Gastrocnemius medialis (tissue), 4 donors: ENCODE measurements at regions not wholly inside any gene's neighbourhood (a gene's known extent, or its start where the extent isn't known, plus 50 kb on each side); places are given as distances from the start of the nearest gene placed in this dataset.

Source experiments
- ATAC-seq, 2 donors: fragments of 150-250 bp; one replicate each; pipeline ENCODE4 v1.9.1; 2016
- DNase-seq, 2 donors: peaks; one replicate each; pipeline ENCODE4 v3.0.0-alpha.2; 2019
- H3K27ac ChIP-seq, 4 donors: fragments of 200-600 bp; sonication (generic); 1 replicate in 1 of 4; 2 replicates in 3 of 4; pipeline ENCODE4 v1.5.1; 2016 to 2018; ENCODE audit warnings: mild to moderate bottlenecking in 2 of 4, moderate library complexity in 1 of 4
- H3K27me3 ChIP-seq, 3 donors: fragments of 200-600 bp; sonication (generic) in 2 of 3; 1 replicate in 1 of 3; 2 replicates in 2 of 3; pipeline versions ENCODE4 v1.5.1 to v1.6.0; 2016 to 2019; ENCODE audit warnings: mild to moderate bottlenecking in 1 of 3, moderate library complexity in 1 of 3
- H3K36me3 ChIP-seq, 2 donors: fragments of 200-600 bp; sonication (generic) in 1 of 2; one replicate each; pipeline ENCODE4 v1.5.1; 2017 to 2018
- H3K4me1 ChIP-seq, 2 donors: fragments of 200-600 bp; sonication (generic) in 1 of 2; one replicate each; pipeline ENCODE4 v1.5.1; 2016 to 2017; ENCODE audit warnings: mild to moderate bottlenecking in 2 of 2
- H3K4me3 ChIP-seq, 4 donors: fragments of 200-600 bp; sonication (generic) in 3 of 4; 1 replicate in 1 of 4; 2 replicates in 3 of 4; pipeline ENCODE4 v1.5.1; 2016 to 2019; ENCODE audit warnings: mild to moderate bottlenecking in 2 of 4
- H3K9me3 ChIP-seq, 3 donors: fragments of 200-600 bp; sonication (generic) in 2 of 3; 1 replicate in 1 of 3; 2 replicates in 2 of 3; pipeline ENCODE4 v1.5.1; 2016 to 2019
- POLR2A ChIP-seq, 2 donors: fragments of 450-650 bp; IDR thresholded peaks; one replicate each; pipeline ENCODE4 v1.6.1; 2017; ENCODE audit warnings: antibody characterized with exemption in 2 of 2, mild to moderate bottlenecking in 2 of 2, moderate library complexity in 2 of 2
- in situ Hi-C, 4 donors: fragments of 200-750 bp; cut with MboI; loops; one replicate each; pipeline versions ENCODE4 v1.15.0 to v1.8.0; 2017; ENCODE audit warnings: low sequenced_read_pairs in 4 of 4
- intact Hi-C: fragments of 100-400 bp; cut with DNase I; formaldehyde crosslinking; loops from one replicate; pipeline ENCODE4 v1.15.1; 2023; ENCODE audit warnings: low total_unique reads
- TF ChIP-seq, protein P1 (sequence below), 5 experiments: fragments of 450-650 bp in 3 of 5; fragments of 200-600 bp in 2 of 5; sonication (generic) in 2 of 5; IDR thresholded peaks in 4 of 5; conservative IDR thresholded peaks in 1 of 5; 1 replicate in 4 of 5; 2 replicates in 1 of 5; pipeline ENCODE4 v1.5.1; 2016 to 2019; ENCODE audit warnings: antibody characterized with exemption in 5 of 5, mild to moderate bottlenecking in 3 of 5, moderate library complexity in 3 of 5

DNA sequence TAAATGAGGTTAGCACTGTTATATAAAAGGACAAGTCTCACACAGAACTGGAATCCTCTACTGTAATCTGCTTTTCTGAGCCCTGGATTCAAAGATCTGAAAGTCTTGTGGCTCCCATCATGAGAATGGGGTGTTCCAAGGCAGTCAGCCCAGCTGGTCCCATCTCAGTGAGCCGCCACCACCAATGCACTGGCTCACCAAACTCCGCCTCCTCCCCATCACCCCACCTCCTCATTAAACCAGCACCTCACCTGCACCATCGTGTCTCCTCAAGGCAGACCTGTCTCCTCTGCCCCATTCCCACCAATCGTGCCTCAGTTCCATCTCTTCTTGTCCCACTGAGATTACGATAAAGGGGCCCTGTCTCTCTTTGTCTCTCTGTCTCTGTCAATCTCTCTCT lies 166.7 kb downstream of the USP12 start:
- H3K27ac ChIP-seq: no peak overlapping the region
- in situ Hi-C loops: no loop called here
- TF ChIP-seq, protein P1, sequence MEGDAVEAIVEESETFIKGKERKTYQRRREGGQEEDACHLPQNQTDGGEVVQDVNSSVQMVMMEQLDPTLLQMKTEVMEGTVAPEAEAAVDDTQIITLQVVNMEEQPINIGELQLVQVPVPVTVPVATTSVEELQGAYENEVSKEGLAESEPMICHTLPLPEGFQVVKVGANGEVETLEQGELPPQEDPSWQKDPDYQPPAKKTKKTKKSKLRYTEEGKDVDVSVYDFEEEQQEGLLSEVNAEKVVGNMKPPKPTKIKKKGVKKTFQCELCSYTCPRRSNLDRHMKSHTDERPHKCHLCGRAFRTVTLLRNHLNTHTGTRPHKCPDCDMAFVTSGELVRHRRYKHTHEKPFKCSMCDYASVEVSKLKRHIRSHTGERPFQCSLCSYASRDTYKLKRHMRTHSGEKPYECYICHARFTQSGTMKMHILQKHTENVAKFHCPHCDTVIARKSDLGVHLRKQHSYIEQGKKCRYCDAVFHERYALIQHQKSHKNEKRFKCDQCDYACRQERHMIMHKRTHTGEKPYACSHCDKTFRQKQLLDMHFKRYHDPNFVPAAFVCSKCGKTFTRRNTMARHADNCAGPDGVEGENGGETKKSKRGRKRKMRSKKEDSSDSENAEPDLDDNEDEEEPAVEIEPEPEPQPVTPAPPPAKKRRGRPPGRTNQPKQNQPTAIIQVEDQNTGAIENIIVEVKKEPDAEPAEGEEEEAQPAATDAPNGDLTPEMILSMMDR (IDR thresholded peaks at IDR 0.05 in 4 of 5, conservative IDR thresholded peaks at IDR 0.05 in 1 of 5): no peak
- no peak for TF ChIP-seq POLR2A (IDR thresholded peaks at IDR 0.05)

DNA sequence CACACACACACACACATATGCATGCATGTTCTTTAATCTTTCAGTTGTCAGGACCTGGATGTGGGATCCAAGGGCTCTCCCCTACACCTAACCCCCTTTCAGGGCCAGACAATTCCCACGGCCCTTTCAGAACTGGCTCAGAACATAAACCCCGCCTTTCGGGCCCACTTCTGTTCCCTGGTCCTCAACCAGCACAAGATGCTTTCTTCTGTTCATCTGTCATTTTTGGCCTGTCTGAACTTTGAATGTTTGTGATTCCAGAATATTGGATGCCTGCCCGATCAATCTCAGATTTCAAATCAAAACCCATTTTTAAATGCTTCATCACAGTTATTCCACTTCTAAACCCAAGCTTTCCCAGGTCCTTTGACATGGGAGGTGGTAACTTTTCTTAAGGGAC lies 167.3 kb downstream of the USP12 start:
- no peaks in the 10 kb centered on the region for H3K9me3 ChIP-seq
- ATAC-seq (no peak), DNase-seq (no peak)
- intact Hi-C loops: no loop called here
- H3K4me1 ChIP-seq: peaks cover 3 to 12% of the 10 kb centered on the region in 2 donors
- H3K27me3 ChIP-seq: peaks cover 21 to 30% (median 27%) of the 10 kb centered on the region in 3 donors
- in situ Hi-C loops: no loop called here
- no peak for TF ChIP-seq POLR2A (IDR thresholded peaks at IDR 0.05)
- TF ChIP-seq, protein P1 (IDR thresholded peaks at IDR 0.05 in 4 of 5, conservative IDR thresholded peaks at IDR 0.05 in 1 of 5): no peak
- H3K36me3 ChIP-seq: no peaks in the 10 kb centered on the region
- H3K27ac ChIP-seq: no peak overlapping the region
- H3K4me3 ChIP-seq: no peak overlapping the region

More for the DNA sequence above, 166.7 kb downstream of the USP12 start:
- ATAC-seq (no peak), DNase-seq (no peak)
- Histone ChIP-seq H3K4me3 (no peak overlapping the region), H3K36me3 (no peaks in the 10 kb centered on the region), H3K9me3 (no peaks in the 10 kb centered on the region), H3K27me3 (peaks cover 21 to 27% (median 27%) of the 10 kb centered on the region in 3 donors), H3K4me1 (peaks cover 3 to 12% of the 10 kb centered on the region in 2 donors)
- intact Hi-C loops: no loop called here

DNA sequence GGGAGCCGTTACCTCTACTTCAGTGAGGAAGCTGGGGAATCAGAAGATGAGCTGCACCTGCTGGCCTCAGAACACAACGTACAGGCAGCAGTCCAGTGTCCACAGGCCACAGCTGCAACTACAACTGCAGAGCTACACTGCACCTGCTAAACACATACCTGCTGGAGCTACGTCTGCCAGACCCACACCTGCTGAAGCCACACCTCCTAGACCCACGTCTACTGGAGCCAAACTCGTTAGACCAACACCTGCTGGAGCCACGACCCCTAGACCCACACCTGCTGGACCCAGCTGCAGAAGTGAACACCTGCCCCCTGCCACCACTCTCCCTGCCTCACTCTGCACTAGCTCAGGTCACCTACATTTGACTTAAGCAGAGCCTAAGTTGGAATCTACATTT lies 169.9 kb downstream of the USP12 start:
- no peaks in the 10 kb centered on the region for H3K36me3 ChIP-seq
- peaks cover 3 to 9% of the 10 kb centered on the region in 2 donors for H3K4me1 ChIP-seq
- ATAC-seq: no peak
- DNase-seq: no peak
- no peak for TF ChIP-seq POLR2A (IDR thresholded peaks at IDR 0.05)
- TF ChIP-seq, protein P1 (IDR thresholded peaks at IDR 0.05 in 4 of 5, conservative IDR thresholded peaks at IDR 0.05 in 1 of 5): no peak
- peaks cover 15 to 30% (median 27%) of the 10 kb centered on the region in 3 donors for H3K27me3 ChIP-seq
- intact Hi-C loops (no loop called here), in situ Hi-C loops (no loop called here)
- H3K4me3 ChIP-seq: no peak overlapping the region
- no peaks in the 10 kb centered on the region for H3K9me3 ChIP-seq
- H3K27ac ChIP-seq: no peak overlapping the region

DNA sequence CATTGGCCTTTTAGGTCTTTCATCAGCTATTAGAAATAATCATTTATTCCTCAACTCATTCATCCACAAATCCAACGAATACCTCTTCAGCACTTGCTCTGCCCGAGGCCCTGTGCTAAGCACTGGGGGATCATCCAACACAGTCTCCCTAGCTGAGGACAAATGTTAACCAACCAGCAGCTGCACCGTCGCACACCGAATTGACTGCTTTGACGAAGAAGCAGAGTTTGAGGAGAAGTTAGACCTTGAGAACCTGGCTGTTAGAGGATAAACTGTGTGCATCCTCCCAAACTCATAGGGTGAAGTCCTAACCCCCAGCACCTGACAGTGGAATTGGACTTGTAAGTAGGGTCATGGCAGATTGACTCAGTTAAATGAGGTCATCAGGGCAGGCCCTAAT lies 170.9 kb downstream of the USP12 start:
- intact Hi-C loops: no loop called here
- Histone ChIP-seq H3K4me3 (no peak overlapping the region), H3K36me3 (no peaks in the 10 kb centered on the region), H3K4me1 (peaks cover 0 to 3% of the 10 kb centered on the region in 2 donors), H3K27ac (no peak overlapping the region), H3K27me3 (peaks cover 5 to 21% (median 20%) of the 10 kb centered on the region in 3 donors), H3K9me3 (peaks cover 0 to 7% (median 0%) of the 10 kb centered on the region in 3 donors)
- DNase-seq (no peak), ATAC-seq (no peak)
- TF ChIP-seq, protein P1 (IDR thresholded peaks at IDR 0.05 in 4 of 5, conservative IDR thresholded peaks at IDR 0.05 in 1 of 5): no peak
- no peak for TF ChIP-seq POLR2A (IDR thresholded peaks at IDR 0.05)
- in situ Hi-C loops: no loop called here

DNA sequence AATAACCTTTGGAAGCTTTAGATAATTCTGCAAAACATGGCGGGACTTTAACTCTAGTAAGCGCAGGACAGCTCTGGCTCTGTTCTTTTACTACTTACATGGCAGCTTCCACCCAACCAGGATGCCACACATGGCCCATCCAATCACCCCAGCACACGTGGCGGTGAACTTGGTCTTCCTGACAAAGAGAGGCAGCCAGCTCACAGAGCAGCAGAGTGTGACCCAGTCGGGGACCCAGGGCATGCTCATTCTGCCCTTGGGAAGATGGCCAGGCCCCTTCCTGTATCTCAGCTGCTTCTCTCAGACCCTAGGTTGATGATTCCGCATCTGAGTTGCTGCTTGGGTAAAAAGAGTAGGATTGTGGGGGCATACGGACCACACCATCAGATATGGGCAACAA lies 172.1 kb downstream of the USP12 start:
- H3K36me3 ChIP-seq: no peaks in the 10 kb centered on the region
- in situ Hi-C loops: loop anchor here in 3 of 4 donors (25.0 kb wide), 4 partner anchors 188 to 988 kb away; partner anchors contain the start of gene URAD (in 1 of the 3)
- TF ChIP-seq, protein P1 (IDR thresholded peaks at IDR 0.05 in 4 of 5, conservative IDR thresholded peaks at IDR 0.05 in 1 of 5): no peak
- TF ChIP-seq POLR2A (IDR thresholded peaks at IDR 0.05): no peak
- H3K27ac ChIP-seq: no peak overlapping the region
- peaks cover 0 to 7% (median 0%) of the 10 kb centered on the region in 3 donors for H3K9me3 ChIP-seq
- no peak overlapping the region for H3K4me3 ChIP-seq
- ATAC-seq: no peak
- no peaks in the 10 kb centered on the region for H3K4me1 ChIP-seq
- no peak for DNase-seq
- intact Hi-C loops: no loop called here
- peaks cover 0 to 14% (median 12%) of the 10 kb centered on the region in 3 donors for H3K27me3 ChIP-seq
